ENCODE measurements at regions not wholly inside any gene's neighbourhood (a gene's known extent, or its start where the extent isn't known, plus 50 kb on each side); places are given as distances from the start of the nearest gene placed in this dataset.
A peak's percentile ranks its signal among the peaks of the same experiment; 100 is the strongest.

DNA sequence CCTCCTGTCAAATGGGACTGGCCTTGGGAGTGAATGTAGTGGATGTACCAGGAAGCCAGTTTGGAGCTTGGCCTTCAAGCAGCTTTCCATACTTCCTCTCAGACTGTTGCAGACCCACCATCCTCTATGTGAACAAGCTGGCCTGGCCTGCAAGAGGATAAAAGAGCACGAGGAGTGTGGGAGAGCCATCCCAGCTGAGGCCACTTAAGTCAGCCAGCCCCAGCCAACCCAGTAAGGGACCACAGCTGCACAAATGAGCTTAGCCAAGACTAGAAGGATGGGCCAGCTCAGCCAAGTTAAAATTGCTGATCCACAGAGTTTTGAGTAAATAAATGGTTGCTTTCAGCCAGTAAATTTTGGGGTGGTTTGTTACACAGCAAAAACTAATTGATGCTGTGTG is 156.9 kb upstream of the SOX4 start:
- DNase-seq = peak; percentile 17
- TF ChIP-seq CTCF (IDR thresholded peaks at IDR 0.05; ENCODE audit: partially characterized antibody, unreplicated experiment) = no peak
- no peak overlapping the region for H3K4me3 Mint-ChIP-seq (ENCODE audit: unreplicated experiment)
- no peaks in the 10 kb centered on the region for H3K36me3 Mint-ChIP-seq (ENCODE audit: unreplicated experiment)
- peaks cover under 1% of the 10 kb centered on the region for H3K27me3 Mint-ChIP-seq (ENCODE audit: unreplicated experiment)
- peak overlapping the region; percentile 62 for H3K27ac Mint-ChIP-seq (ENCODE audit: unreplicated experiment)
- peaks cover 7% of the 10 kb centered on the region for H3K4me1 Mint-ChIP-seq (ENCODE audit: low read depth, unreplicated experiment)
- no peaks in the 10 kb centered on the region for H3K9me3 Mint-ChIP-seq (ENCODE audit: unreplicated experiment)

DNA sequence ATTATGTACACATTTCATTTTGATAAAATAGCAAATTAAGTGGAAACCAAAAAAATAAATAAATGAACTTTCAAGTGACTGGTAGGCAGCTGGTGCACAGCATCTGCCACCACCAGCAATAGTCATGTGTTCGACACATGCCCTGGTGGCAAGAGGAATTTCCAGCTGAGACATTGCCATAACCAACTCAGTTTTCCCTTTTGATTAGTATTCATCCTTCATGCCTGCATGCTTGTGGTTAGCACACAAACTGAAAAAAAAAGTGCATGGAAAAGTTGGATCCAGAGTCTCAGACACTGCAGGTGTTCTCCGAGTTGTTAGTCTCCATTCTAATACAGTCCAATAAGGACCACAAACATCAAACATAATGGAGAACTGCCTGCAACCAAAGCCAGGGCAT is 156.0 kb upstream of the SOX4 start:
- TF ChIP-seq CTCF (IDR thresholded peaks at IDR 0.05; ENCODE audit: partially characterized antibody, unreplicated experiment) = no peak
- no peak overlapping the region for H3K27ac Mint-ChIP-seq (ENCODE audit: unreplicated experiment)
- peaks cover 7% of the 10 kb centered on the region for H3K4me1 Mint-ChIP-seq (ENCODE audit: low read depth, unreplicated experiment)
- H3K36me3 Mint-ChIP-seq (ENCODE audit: unreplicated experiment) = no peaks in the 10 kb centered on the region
- H3K4me3 Mint-ChIP-seq (ENCODE audit: unreplicated experiment) = no peak overlapping the region
- H3K27me3 Mint-ChIP-seq (ENCODE audit: unreplicated experiment) = no peaks in the 10 kb centered on the region
- no peak for DNase-seq
- H3K9me3 Mint-ChIP-seq (ENCODE audit: unreplicated experiment) = no peaks in the 10 kb centered on the region

- Mint-ChIP-seq H3K9me3 (ENCODE audit: unreplicated experiment) (no peaks in the 10 kb centered on the region), H3K27ac (ENCODE audit: unreplicated experiment) (no peak overlapping the region), H3K27me3 (ENCODE audit: unreplicated experiment) (no peaks in the 10 kb centered on the region), H3K4me1 (ENCODE audit: low read depth, unreplicated experiment) (peaks cover 7% of the 10 kb centered on the region), H3K4me3 (ENCODE audit: unreplicated experiment) (no peak overlapping the region), H3K36me3 (ENCODE audit: unreplicated experiment) (no peaks in the 10 kb centered on the region)
- DNase-seq = no peak
- TF ChIP-seq CTCF (IDR thresholded peaks at IDR 0.05; ENCODE audit: partially characterized antibody, unreplicated experiment) = no peak
These were observed 155.1 kb upstream of the SOX4 start for GRCh38 chr6:21438237-21438985.

DNA sequence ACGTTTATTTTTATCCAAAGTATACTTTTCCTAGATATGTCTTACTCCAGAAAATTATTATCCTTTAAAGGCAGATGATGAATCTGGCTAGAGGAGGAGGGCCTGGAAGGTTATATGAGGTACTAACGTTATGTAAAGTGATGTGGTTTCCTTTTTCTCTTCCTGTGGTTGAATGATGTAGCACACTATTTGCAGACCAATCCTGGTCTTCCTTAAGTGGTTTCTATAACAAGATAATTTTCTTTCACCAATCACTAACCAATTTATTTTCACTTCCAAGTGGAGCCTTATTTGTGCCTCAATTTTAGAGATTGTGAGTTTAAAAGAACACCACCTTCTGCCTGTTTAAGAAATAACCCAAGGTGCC is 154.6 kb upstream of the SOX4 start:
- DNase-seq = no peak
- H3K27me3 Mint-ChIP-seq (ENCODE audit: unreplicated experiment) = no peaks in the 10 kb centered on the region
- H3K9me3 Mint-ChIP-seq (ENCODE audit: unreplicated experiment) = no peaks in the 10 kb centered on the region
- no peaks in the 10 kb centered on the region for H3K36me3 Mint-ChIP-seq (ENCODE audit: unreplicated experiment)
- peaks cover 6% of the 10 kb centered on the region for H3K4me1 Mint-ChIP-seq (ENCODE audit: low read depth, unreplicated experiment)
- peak overlapping the region; percentile 22 for H3K27ac Mint-ChIP-seq (ENCODE audit: unreplicated experiment)
- TF ChIP-seq CTCF (IDR thresholded peaks at IDR 0.05; ENCODE audit: partially characterized antibody, unreplicated experiment) = no peak
- H3K4me3 Mint-ChIP-seq (ENCODE audit: unreplicated experiment) = no peak overlapping the region

GRCh38 chr6:21441386-21441785 is 152.2 kb upstream of the SOX4 start:
- DNase-seq = no peak
- no peaks in the 10 kb centered on the region for H3K9me3 Mint-ChIP-seq (ENCODE audit: unreplicated experiment)
- no peak overlapping the region for H3K27ac Mint-ChIP-seq (ENCODE audit: unreplicated experiment)
- TF ChIP-seq CTCF (IDR thresholded peaks at IDR 0.05; ENCODE audit: partially characterized antibody, unreplicated experiment) = no peak
- H3K27me3 Mint-ChIP-seq (ENCODE audit: unreplicated experiment) = peaks cover 3% of the 10 kb centered on the region
- no peak overlapping the region for H3K4me3 Mint-ChIP-seq (ENCODE audit: unreplicated experiment)
- no peaks in the 10 kb centered on the region for H3K36me3 Mint-ChIP-seq (ENCODE audit: unreplicated experiment)
- H3K4me1 Mint-ChIP-seq (ENCODE audit: low read depth, unreplicated experiment) = peaks cover 7% of the 10 kb centered on the region
